Smooth muscle cell (in vitro differentiated cells): ENCODE measurements at regions not wholly inside any gene's neighbourhood (a gene's known extent, or its start where the extent isn't known, plus 50 kb on each side); places are given as distances from the start of the nearest gene placed in this dataset.

ENCODE experiments used
- DNase-seq: peaks from one replicate; lab custom pipeline; 2025; ENCODE audit not compliant: unreplicated experiment; lab: John Stamatoyannopoulos, UW
- H2AFZ ChIP-seq: fragments of 200-600 bp; sonication (generic); 2 replicates; pipeline ENCODE4 v1.6.0; 2016; ENCODE audit warnings: antibody characterized with exemption, low read depth, mild to moderate bottlenecking
- H3F3A ChIP-seq: fragments of 200-600 bp; sonication (generic); 2 replicates; pipeline ENCODE4 v1.6.0; 2017; ENCODE audit warnings: antibody characterized with exemption, low read depth
- H3K27ac ChIP-seq: fragments of 200-600 bp; sonication (generic); 2 replicates; pipeline ENCODE4 v1.5.1; 2016; ENCODE audit warnings: low read depth, mild to moderate bottlenecking
- H3K27me3 ChIP-seq: fragments of 200-600 bp; sonication (generic); 2 replicates; pipeline ENCODE4 v1.6.1; 2016; ENCODE audit warnings: low read depth, mild to moderate bottlenecking
- H3K36me3 ChIP-seq: fragments of 200-600 bp; sonication (generic); 2 replicates; pipeline ENCODE4 v1.5.1; 2016; ENCODE audit warnings: low read depth
- H3K4me1 ChIP-seq: fragments of 200-600 bp; sonication (generic); 2 replicates; pipeline ENCODE4 v1.5.1; 2016; ENCODE audit warnings: low read depth
- H3K4me2 ChIP-seq: fragments of 200-600 bp; sonication (generic); 2 replicates; pipeline ENCODE4 v1.6.0; 2016; ENCODE audit warnings: mild to moderate bottlenecking
- H3K4me3 ChIP-seq: fragments of 200-600 bp; sonication (generic); 2 replicates; pipeline ENCODE4 v1.5.1; 2016; ENCODE audit warnings: mild to moderate bottlenecking
- H3K79me2 ChIP-seq: fragments of 200-600 bp; sonication (generic); 2 replicates; pipeline ENCODE4 v1.6.0; 2016; ENCODE audit warnings: low read depth, mild to moderate bottlenecking
- H3K9ac ChIP-seq: fragments of 200-600 bp; sonication (generic); 2 replicates; pipeline ENCODE4 v1.6.0; 2016; ENCODE audit warnings: low read depth
- H3K9me3 ChIP-seq: fragments of 200-600 bp; sonication (generic); replicated peaks from 2 replicates; pipeline ENCODE4 v1.5.1; 2016; ENCODE audit warnings: low read depth
- H4K20me1 ChIP-seq: fragments of 200-600 bp; sonication (generic); 2 replicates; pipeline ENCODE4 v1.6.0; 2016; ENCODE audit warnings: low read depth
- CTCF ChIP-seq: fragments of 200-600 bp; sonication (generic); IDR thresholded peaks from 2 replicates; pipeline ENCODE4 v1.5.1; 2017; ENCODE audit warnings: borderline replicate concordance, mild to moderate bottlenecking, antibody characterized with exemption; ENCODE audit not compliant: insufficient read depth, poor library complexity, severe bottlenecking
- WGBS: methylation state at CpG from one replicate; pipeline ENCODE4 v1.1.7; 2016; ENCODE audit warnings: low lambda C conversion rate; 5-methylcytosine and 5-hydroxymethylcytosine counted together

GRCh38 chr18:44041553-44041952 lies 639.1 kb upstream of the SETBP1 start:
- DNase-seq, result no peak
- H3K4me3 ChIP-seq, result no peak overlapping the region
- H3K9ac ChIP-seq, result no peak overlapping the region
- no peaks in the 10 kb centered on the region for H3K79me2 ChIP-seq
- no peak overlapping the region for H2AFZ ChIP-seq
- no peaks in the 10 kb centered on the region for H3K9me3 ChIP-seq
- 78% methylated on average over 3 of the region's 3 CpGs for WGBS
- H3F3A ChIP-seq, result no peaks in the 10 kb centered on the region
- H3K36me3 ChIP-seq, result no peaks in the 10 kb centered on the region
- no peaks in the 10 kb centered on the region for H4K20me1 ChIP-seq
- H3K27me3 ChIP-seq, result no peaks in the 10 kb centered on the region
- H3K27ac ChIP-seq, result no peak overlapping the region
- TF ChIP-seq CTCF, result no peak
- H3K4me2 ChIP-seq, result no peak overlapping the region
- no peaks in the 10 kb centered on the region for H3K4me1 ChIP-seq

GRCh38 chr18:44041961-44042360 lies 638.7 kb upstream of the SETBP1 start:
- H2AFZ ChIP-seq, result no peak overlapping the region
- H3K4me1 ChIP-seq, result no peaks in the 10 kb centered on the region
- H3K36me3 ChIP-seq, result no peaks in the 10 kb centered on the region
- H3K79me2 ChIP-seq, result no peaks in the 10 kb centered on the region
- H3F3A ChIP-seq, result no peaks in the 10 kb centered on the region
- H3K4me2 ChIP-seq, result no peak overlapping the region
- no peak overlapping the region for H3K4me3 ChIP-seq
- no peaks in the 10 kb centered on the region for H3K9me3 ChIP-seq
- no peak for TF ChIP-seq CTCF
- no peaks in the 10 kb centered on the region for H3K27me3 ChIP-seq
- WGBS, result 71% methylated on average over 4 of the region's 4 CpGs
- H3K27ac ChIP-seq, result no peak overlapping the region
- no peak for DNase-seq
- H3K9ac ChIP-seq, result no peak overlapping the region
- no peaks in the 10 kb centered on the region for H4K20me1 ChIP-seq

- H3K9ac ChIP-seq, result no peak overlapping the region
- no peaks in the 10 kb centered on the region for H4K20me1 ChIP-seq
- no peak for TF ChIP-seq CTCF
- WGBS, result 84% methylated on average over 8 of the region's 8 CpGs
- H3K4me1 ChIP-seq, result peaks cover 8% of the 10 kb centered on the region
- no peaks in the 10 kb centered on the region for H3F3A ChIP-seq
- H3K4me2 ChIP-seq, result no peak overlapping the region
- no peak overlapping the region for H3K4me3 ChIP-seq
- H3K9me3 ChIP-seq, result no peaks in the 10 kb centered on the region
- H3K27me3 ChIP-seq, result no peaks in the 10 kb centered on the region
- H3K27ac ChIP-seq, result no peak overlapping the region
- no peak overlapping the region for H2AFZ ChIP-seq
- no peak for DNase-seq
- H3K36me3 ChIP-seq, result no peaks in the 10 kb centered on the region
- H3K79me2 ChIP-seq, result no peaks in the 10 kb centered on the region
Measured at GRCh38 chr18:44046376-44046975, 634.2 kb upstream of the SETBP1 start.

GRCh38 chr18:44047585-44047984 lies 633.1 kb upstream of the SETBP1 start:
- H2AFZ ChIP-seq, result no peak overlapping the region
- H3K27me3 ChIP-seq, result no peaks in the 10 kb centered on the region
- peaks cover 10% of the 10 kb centered on the region for H3K4me1 ChIP-seq
- H3K4me2 ChIP-seq, result no peak overlapping the region
- H3K79me2 ChIP-seq, result no peaks in the 10 kb centered on the region
- no peak for TF ChIP-seq CTCF
- no peak overlapping the region for H3K9ac ChIP-seq
- no peaks in the 10 kb centered on the region for H3K9me3 ChIP-seq
- DNase-seq, result no peak
- H3K27ac ChIP-seq, result no peak overlapping the region
- no peaks in the 10 kb centered on the region for H4K20me1 ChIP-seq
- no peaks in the 10 kb centered on the region for H3F3A ChIP-seq
- H3K4me3 ChIP-seq, result no peak overlapping the region
- H3K36me3 ChIP-seq, result no peaks in the 10 kb centered on the region
- 93% methylated on average over 3 of the region's 3 CpGs for WGBS
